ENCODE measurements at regions not wholly inside any gene's neighbourhood (a gene's known extent, or its start where the extent isn't known, plus 50 kb on each side); places are given as distances from the start of the nearest gene placed in this dataset.

DNA sequence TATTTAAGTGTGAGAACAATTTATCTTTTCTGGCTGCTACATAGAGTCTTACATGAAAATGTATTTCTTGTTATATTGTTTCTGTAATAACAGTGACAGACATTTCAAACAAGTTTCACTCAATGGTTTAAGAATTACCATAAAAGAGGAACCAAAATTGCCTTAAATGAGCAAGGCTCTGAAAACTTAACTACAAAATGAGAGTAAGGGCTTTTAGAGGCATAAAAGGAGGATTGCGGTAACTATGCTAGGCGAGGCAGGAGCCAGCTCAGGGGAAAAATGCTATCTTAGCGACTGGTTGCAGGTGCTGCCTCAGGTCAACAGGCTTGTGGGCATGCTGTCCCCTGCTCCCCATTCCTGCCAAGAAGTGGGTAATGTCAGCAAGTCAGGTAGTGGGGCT, 81.7 kb upstream of the MSI2 start:
- DNase-seq = no peak

DNA sequence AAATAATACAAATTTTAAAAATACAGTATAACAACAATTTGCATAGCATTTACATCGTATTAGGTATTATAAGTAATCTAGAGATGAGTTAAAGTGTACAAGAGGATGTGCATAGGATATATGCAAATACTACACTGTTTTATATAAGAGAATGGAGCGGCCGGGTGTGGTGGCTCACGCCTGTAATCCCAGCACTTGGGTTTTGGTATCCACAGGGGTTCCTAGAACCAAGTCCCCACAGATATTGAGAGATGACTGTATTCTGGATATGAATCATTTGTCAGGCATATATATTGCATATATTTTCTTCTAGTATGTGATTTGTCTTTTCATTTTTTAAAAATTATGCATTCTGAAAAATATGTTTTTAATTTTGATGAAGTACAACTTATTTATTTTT, 77.5 kb upstream of the MSI2 start:
- DNase-seq = no peak

DNA sequence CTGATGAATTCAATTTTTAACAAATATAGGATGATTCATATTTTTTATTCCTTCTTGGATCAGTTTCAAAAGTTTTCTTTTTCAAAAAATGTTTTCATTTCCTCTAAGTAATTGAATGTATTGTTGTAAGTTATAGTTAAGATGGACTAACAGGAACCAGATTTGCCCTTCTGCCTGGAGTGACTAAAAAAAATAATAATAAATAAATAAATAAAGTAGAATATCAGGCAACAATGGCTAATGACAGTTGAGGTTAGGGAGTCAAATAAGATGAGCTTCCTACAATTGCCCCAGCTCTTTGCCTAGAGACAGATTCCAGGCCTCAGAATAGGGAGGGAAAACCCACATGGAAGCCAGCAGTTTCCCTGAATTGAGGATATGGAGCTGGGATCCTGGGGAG, 73.7 kb upstream of the MSI2 start:
- no peak for DNase-seq

DNA sequence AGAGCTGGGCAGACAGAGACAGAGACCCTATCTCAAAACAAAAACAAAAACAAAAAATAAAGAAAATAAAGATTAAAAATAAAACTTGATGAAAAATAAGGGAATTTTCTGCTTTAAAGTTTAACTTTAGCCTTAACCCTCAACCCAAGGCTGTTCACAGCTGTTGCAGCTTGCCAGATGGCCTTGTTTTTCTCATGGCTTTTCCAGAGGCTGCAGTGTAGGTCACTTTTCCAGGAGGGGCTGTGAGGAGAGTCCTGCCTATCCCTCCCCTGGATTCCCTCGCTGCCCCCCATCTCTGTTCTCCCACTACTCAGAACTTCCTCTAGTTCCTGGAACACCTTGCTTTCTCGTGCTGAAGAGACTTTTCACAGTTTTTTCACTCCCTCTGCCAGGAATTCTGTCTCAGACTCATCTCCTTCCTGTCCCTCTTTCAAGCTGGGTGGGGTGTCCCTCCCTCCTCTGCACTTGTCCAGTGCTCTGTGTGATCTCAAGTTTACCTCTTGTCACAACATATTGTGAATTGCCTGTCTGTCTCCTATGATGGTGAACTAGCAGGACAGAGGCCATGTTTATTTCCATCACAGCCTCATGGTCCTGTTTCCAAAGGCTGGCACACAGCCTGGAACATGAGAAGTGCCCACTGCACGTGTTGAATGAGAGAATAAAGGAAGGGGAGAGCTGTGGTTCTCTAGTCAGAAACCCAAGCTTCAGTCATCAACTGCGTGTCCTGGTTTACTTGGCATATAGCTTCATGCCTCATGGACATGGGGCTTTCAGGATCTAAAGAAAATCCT, 69.9 kb upstream of the MSI2 start:
- DNase-seq = peak; percentile 41

DNA sequence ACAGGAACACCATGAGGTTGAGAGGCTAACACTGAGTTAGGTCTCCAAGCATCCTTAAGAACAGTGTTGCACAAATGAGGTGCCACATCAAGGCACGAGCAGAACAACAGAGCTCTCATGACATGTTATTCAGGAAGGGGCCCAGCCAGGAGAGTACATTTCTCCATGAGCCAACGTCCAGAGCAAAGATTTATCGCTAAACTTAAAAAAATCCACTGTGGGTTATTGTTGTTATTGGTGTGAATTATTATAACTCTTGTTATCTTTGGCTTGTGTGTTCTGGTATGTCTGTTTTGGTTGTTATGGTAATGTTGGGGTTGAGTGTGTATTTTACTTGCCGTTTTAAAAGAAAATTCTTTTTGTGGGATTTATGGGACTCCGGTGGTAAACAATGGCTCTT, 68.9 kb upstream of the MSI2 start:
- DNase-seq = no peak

DNA sequence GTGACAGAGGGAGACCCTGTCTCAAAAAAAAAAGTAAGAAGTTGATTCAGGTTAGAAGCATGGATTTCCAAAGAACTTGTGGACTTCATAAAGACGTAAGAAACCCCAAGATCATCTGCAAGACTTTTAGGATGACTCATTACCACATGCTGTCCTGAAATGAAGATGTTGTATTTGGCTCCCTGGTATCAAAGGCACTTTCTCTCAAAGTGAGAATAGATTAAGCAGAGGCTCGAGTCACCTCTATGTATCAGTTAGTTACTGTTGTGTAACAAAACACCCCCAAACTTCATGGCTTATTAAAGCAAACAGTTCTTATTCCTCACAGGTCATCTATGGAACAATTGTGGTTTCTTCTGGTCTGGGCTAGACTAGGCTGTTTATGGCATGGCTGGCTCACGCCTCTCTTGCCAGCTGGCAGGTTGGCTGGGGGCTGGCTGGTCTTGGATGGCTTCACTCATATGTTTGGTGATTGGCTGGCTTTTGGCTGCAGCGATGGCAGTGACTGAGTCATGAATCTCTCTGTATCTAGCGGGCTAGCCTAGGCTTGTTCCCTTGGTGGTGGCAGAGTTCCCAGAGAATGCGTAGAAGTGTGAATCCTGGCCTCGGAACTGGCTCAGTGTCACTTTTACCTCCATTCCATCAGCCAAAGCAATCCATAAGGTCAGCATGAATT, 60.4 kb upstream of the MSI2 start:
- no peak for DNase-seq

DNA sequence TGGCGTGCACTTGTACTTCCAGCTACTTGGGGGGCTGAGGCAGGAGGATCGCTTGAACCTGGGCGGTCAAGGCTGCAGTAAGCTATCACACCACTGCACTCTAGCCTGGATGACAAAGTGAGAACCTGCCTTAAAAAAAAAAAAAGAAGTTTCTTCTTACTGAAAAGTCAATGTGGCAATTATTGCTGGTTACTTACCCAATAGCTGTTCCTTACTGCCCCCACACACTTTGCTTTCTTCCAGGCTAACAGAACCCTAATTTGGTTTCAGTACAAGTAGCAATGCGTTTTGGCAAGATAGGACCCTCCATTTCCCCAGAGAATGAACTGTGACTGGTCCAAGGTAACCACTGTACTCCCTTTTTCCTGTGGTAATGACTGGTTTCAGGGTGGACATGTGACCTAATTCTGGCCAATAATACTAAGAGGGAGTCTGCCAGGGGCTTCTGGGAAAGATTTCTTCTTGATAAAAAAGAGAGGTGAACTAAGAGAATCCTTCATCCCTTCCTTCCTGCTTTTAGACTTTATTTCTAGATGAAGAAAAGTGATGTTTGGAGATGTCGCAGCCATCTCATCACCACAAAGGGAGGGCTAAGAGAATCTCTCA, 58.8 kb upstream of the MSI2 start:
- no peak for DNase-seq

DNA sequence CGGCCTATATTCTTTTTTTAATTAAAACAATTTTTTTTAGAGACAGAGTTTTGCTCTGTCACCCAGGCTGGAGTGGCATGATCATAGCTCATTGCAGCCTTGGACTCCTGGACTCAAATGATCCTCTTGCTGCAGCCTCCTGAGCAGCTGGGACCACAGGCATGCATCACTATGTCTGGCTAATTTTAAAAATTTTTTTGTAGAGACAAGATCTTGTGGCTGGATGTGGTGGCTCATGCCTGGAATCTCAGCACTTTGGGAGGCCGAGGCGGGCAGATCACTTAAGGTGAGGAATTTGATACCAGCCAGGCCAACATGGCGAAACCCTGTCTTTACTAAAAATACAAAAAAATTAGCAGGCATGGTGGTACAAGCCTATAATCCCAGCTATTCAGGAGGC, 54.8 kb upstream of the MSI2 start:
- no peak for DNase-seq

DNA sequence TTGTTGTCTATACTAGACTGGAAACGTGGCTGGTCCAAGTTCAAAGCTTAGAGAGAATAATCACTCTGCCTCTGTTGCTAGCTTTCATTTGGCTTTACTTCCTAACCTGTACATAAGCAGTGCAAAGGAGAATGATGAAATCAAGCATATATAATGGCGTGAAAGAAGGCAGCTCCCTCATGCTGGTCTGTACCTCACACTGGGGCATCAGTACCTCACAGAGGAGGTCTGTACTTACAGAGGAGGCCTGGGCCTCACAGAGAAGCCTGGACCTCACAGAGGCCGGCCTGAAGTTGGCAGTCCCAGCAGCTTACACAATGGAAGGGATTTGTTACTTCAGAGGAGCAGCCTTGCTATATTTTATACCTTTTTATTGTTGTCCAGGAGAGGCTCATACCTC, 53.3 kb upstream of the MSI2 start:
- DNase-seq = no peak

All from right hindlimb (tissue), 1 donor.